Body of pancreas (tissue), 4 donors: ENCODE measurements at regions not wholly inside any gene's neighbourhood (a gene's known extent, or its start where the extent isn't known, plus 50 kb on each side); places are given as distances from the start of the nearest gene placed in this dataset.

Source experiments
- POLR2A ChIP-seq, 3 donors: fragments of 450-650 bp; IDR thresholded peaks; one replicate each; pipeline ENCODE4 v1.6.1; 2016; ENCODE audit warnings: antibody characterized with exemption in 3 of 3, mild to moderate bottlenecking in 2 of 3
- TF ChIP-seq, protein P1 (sequence below), 7 experiments: fragments of 450-650 bp in 4 of 7; fragments of 200-600 bp in 3 of 7; sonication (generic) in 3 of 7; IDR thresholded peaks; one replicate each; pipeline ENCODE4 v1.5.1; 2016 to 2019; ENCODE audit warnings: antibody characterized with exemption in 7 of 7

DNA sequence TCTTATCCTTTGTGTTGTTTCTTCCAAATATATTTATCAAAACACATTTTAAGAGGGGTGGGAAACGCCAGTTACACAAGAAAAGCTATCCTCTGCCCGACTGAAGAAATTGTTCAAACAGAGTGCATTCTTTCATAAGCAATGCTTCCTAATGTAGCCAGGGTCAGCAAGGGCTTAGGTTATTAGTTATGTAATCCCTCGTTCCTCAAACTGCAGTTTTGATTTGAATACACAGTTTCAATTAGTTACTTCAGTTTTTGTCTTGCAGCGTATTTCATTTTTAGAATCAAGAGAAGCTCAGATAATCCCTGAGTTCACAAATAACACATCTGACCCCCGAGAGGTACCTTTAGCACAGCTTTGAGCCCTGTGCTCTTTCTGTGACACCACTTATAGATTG lies 141.7 kb upstream of the NRIP1 start:
- TF ChIP-seq POLR2A (IDR thresholded peaks at IDR 0.05): no peak
- TF ChIP-seq, protein P1, sequence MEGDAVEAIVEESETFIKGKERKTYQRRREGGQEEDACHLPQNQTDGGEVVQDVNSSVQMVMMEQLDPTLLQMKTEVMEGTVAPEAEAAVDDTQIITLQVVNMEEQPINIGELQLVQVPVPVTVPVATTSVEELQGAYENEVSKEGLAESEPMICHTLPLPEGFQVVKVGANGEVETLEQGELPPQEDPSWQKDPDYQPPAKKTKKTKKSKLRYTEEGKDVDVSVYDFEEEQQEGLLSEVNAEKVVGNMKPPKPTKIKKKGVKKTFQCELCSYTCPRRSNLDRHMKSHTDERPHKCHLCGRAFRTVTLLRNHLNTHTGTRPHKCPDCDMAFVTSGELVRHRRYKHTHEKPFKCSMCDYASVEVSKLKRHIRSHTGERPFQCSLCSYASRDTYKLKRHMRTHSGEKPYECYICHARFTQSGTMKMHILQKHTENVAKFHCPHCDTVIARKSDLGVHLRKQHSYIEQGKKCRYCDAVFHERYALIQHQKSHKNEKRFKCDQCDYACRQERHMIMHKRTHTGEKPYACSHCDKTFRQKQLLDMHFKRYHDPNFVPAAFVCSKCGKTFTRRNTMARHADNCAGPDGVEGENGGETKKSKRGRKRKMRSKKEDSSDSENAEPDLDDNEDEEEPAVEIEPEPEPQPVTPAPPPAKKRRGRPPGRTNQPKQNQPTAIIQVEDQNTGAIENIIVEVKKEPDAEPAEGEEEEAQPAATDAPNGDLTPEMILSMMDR (IDR thresholded peaks at IDR 0.05): no peak
